ENCODE measurements at regions not wholly inside any gene's neighbourhood (a gene's known extent, or its start where the extent isn't known, plus 50 kb on each side); places are given as distances from the start of the nearest gene placed in this dataset.
"Not testable (repeated sequence)": the region's sequence is repeated elsewhere in the genome, so short reads cannot be mapped to it uniquely, and the experiment has no call there.

GRCh38 chr18:11380968-11381367 is 228.4 kb upstream of the SLC35G4 start:
- DNase-seq (ENCODE audit: low spot score): no peak

GRCh38 chr18:11379660-11380059 is 229.7 kb upstream of the SLC35G4 start:
- DNase-seq (ENCODE audit: low spot score): no peak

GRCh38 chr18:11377766-11378540 is 228.6 kb upstream of the PIEZO2 start:
- no peak for DNase-seq (ENCODE audit: low spot score)

- no peak for DNase-seq (ENCODE audit: low spot score)
These were observed 222.8 kb upstream of the PIEZO2 start for GRCh38 chr18:11372163-11372562.

GRCh38 chr18:11369556-11369955 is 220.2 kb upstream of the PIEZO2 start:
- DNase-seq (ENCODE audit: low spot score): no peak

GRCh38 chr18:11368020-11368419 is 218.7 kb upstream of the PIEZO2 start:
- no peak for DNase-seq (ENCODE audit: low spot score)

GRCh38 chr18:11367351-11367750 is 218.0 kb upstream of the PIEZO2 start:
- DNase-seq (ENCODE audit: low spot score): no peak

- DNase-seq (ENCODE audit: low spot score): no peak
These were observed 217.0 kb upstream of the PIEZO2 start for GRCh38 chr18:11366410-11366809.

- no peak for DNase-seq (ENCODE audit: low spot score)
These were observed 213.5 kb upstream of the PIEZO2 start for GRCh38 chr18:11362856-11363255.

- DNase-seq (ENCODE audit: low spot score): not testable (repeated sequence)
These were observed 212.5 kb upstream of the PIEZO2 start for GRCh38 chr18:11361862-11362261.

- no peak for DNase-seq (ENCODE audit: low spot score)
These were observed 208.3 kb upstream of the PIEZO2 start for GRCh38 chr18:11357678-11358077.

GRCh38 chr18:11344576-11344975 is 195.2 kb upstream of the PIEZO2 start:
- DNase-seq (ENCODE audit: low spot score): not testable (repeated sequence)

- no peak for DNase-seq (ENCODE audit: low spot score)
These were observed 193.7 kb upstream of the PIEZO2 start for GRCh38 chr18:11343096-11343495.

GRCh38 chr18:11342115-11342514 is 192.7 kb upstream of the PIEZO2 start:
- DNase-seq (ENCODE audit: low spot score): not testable (repeated sequence)

- no peak for DNase-seq (ENCODE audit: low spot score)
These were observed 189.9 kb upstream of the PIEZO2 start for GRCh38 chr18:11339188-11339775.

- DNase-seq (ENCODE audit: low spot score): no peak
These were observed 186.9 kb upstream of the PIEZO2 start for GRCh38 chr18:11336241-11336640.

GRCh38 chr18:11327391-11328009 is 178.1 kb upstream of the PIEZO2 start:
- no peak for DNase-seq (ENCODE audit: low spot score)

GRCh38 chr18:11324956-11325882 is 175.8 kb upstream of the PIEZO2 start:
- DNase-seq (ENCODE audit: low spot score): no peak

GRCh38 chr18:11324510-11324909 is 175.1 kb upstream of the PIEZO2 start:
- DNase-seq (ENCODE audit: low spot score): no peak

GRCh38 chr18:11323359-11323819 is 174.0 kb upstream of the PIEZO2 start:
- DNase-seq (ENCODE audit: low spot score): no peak

GRCh38 chr18:11322716-11323115 is 173.3 kb upstream of the PIEZO2 start:
- DNase-seq (ENCODE audit: low spot score): no peak

GRCh38 chr18:11322006-11322405 is 172.6 kb upstream of the PIEZO2 start:
- no peak for DNase-seq (ENCODE audit: low spot score)

Data from hematopoietic multipotent progenitor cell treated with erythropoietin and hydrocortisone succinate and interleukin-3 and kit ligand, for 15 days (in vitro differentiated cells).